Fibroblast of skin of left biceps (primary cell): ENCODE measurements at regions not wholly inside any gene's neighbourhood (a gene's known extent, or its start where the extent isn't known, plus 50 kb on each side); places are given as distances from the start of the nearest gene placed in this dataset.
"Not testable (repeated sequence)": the region's sequence is repeated elsewhere in the genome, so short reads cannot be mapped to it uniquely, and the experiment has no call there.

Source experiments
- DNase-seq, 2 experiments: peaks; one replicate each; pipeline ENCODE4 v3.0.0-alpha.2; 2013; ENCODE audit warnings: low read depth in 2 of 2

DNA sequence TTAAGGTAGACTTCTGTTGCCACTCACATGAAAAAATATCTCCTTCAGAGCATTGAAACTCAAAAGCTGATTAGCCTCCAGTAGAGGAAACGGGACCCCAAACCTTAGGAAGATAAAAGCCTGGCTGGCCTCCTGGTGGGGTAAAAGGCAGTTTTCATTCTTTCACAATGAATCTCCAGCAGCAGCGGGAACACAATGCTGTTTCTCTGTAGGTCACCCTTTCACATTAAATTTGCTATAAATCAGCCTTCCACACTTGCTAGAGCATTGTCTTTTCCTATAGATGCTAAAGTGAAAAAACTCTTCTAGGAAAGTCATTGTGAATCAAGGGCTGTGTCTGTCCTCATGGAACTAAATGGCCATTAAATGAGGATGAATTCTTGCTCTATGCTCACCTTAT, 207.3 kb upstream of the MAGEB2 start:
- DNase-seq, result no peak

DNA sequence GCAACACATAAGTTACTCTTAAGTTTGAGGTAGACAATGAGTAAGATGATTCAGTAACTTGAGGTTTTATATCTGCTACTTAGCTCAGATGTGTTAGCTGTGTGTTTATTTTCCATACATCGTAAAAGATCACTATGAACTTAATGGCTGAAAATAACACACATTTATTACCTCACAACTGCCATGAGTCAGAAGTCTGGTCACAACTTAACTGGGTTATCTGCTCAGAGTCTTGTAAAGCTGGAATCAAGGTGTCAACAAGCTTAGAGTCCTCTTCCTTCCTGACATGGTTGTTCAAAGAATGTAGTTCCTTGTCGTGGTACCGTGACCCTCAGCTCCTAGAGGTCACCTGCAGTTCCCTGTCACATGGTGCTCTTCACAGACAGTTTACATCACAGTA, 204.9 kb upstream of the MAGEB2 start:
- no peak for DNase-seq

- DNase-seq, result no peak
These were observed 199.9 kb upstream of the MAGEB2 start for GRCh38 chrX:30015440-30015839.

- no peak for DNase-seq
These were observed 187.7 kb upstream of the MAGEB2 start for GRCh38 chrX:30027636-30028035.

DNA sequence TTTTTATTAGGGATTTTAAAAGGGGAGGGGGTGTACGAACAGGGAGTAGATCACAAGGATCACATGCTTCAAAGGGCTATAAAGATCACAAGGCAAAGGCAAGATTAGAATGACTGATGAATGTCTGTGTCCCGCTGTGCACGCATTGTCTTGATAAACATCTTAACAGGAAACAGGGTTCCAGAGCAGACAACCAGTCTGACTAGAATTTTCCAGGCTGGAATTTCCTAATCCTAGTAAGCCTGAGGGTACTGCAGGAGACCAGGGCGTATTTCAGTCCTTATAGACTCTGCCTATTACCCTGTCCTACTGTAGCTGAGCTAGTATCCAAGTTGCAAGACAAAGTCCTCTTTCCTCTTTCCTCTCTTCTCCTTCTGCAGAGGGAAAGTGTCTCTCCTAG, 179.0 kb upstream of the MAGEB2 start:
- DNase-seq, result not testable (repeated sequence)

- DNase-seq, result peak; percentile 35 to 46
These were observed 175.6 kb upstream of the MAGEB2 start for GRCh38 chrX:30039768-30040167.

- DNase-seq, result no peak
These were observed 154.6 kb upstream of the MAGEB2 start for GRCh38 chrX:30060718-30061117.

GRCh38 chrX:30065226-30065625, 150.1 kb upstream of the MAGEB2 start:
- peak; percentile 13 to 17 for DNase-seq

DNA sequence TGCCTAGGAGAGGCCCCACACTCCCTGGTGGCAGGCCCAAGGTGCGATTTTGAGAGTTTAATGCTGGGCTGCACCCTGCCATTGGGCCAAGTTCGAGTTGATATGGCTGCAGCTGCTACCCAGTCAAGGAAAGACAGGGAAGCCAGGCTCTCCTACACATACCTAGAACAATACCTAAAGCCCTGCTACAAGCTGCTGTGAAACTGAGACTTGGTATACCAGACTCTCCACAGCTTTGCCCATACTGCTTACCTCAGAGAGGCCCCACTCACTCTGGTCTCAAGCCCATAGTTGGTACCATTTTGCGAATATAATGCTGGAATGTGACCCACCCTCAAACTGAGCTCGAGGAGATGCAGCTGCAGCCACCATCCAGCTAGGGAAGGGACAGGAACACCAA, 147.7 kb upstream of the MAGEB2 start:
- DNase-seq, result no peak

- DNase-seq, result no peak
These were observed 129.8 kb upstream of the MAGEB2 start for GRCh38 chrX:30085571-30085970.

- no peak for DNase-seq
These were observed 103.9 kb upstream of the MAGEB2 start for GRCh38 chrX:30111431-30111830.

- no peak for DNase-seq
These were observed 73.4 kb upstream of the MAGEB2 start for GRCh38 chrX:30141966-30142365.

DNA sequence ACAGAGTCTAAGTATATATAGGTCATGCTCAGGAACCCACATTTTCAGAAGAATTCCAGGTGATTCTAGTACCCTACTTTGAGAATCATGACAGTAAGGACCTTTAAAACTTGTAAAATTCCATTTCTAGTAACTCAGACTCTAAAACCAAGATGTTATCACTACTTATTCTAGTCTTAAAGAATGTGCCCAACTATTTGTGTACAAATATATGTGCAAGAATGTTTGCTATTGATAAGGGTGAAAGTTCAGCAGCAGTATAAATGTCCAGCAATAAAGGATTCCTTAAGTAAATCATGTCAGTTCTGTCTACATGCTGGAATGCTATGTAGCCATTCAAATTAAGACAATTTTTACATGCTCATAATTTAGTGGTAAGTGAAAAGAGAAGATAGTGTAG, 71.1 kb upstream of the MAGEB2 start:
- no peak for DNase-seq

GRCh38 chrX:30144971-30145731, 70.2 kb upstream of the MAGEB2 start:
- no peak for DNase-seq

- no peak for DNase-seq
These were observed 67.2 kb upstream of the MAGEB2 start for GRCh38 chrX:30147996-30148643.

DNA sequence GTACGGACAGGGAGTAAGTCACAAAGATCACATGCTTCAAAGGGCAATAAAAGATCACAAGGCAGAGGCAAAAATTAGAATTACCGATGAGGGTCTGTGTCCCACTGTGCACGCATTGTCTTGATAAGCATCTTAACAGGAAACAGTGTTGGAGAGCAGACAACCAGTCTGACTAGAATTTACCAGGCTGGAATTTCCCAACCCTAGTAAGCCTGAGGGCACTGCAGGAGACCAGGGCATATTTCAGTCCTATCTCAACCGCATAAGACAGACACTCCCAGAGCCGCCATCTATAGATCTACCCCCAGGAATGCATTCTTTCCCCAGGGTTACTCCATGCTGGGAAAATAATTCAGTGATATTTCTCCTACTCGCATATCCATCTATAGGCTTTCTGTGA, 66.2 kb upstream of the MAGEB2 start:
- DNase-seq, result not testable (repeated sequence)

- DNase-seq, result no peak
These were observed 65.0 kb upstream of the MAGEB2 start for GRCh38 chrX:30150196-30150895.

GRCh38 chrX:30151964-30152363, 63.4 kb upstream of the MAGEB2 start:
- DNase-seq, result no peak

DNA sequence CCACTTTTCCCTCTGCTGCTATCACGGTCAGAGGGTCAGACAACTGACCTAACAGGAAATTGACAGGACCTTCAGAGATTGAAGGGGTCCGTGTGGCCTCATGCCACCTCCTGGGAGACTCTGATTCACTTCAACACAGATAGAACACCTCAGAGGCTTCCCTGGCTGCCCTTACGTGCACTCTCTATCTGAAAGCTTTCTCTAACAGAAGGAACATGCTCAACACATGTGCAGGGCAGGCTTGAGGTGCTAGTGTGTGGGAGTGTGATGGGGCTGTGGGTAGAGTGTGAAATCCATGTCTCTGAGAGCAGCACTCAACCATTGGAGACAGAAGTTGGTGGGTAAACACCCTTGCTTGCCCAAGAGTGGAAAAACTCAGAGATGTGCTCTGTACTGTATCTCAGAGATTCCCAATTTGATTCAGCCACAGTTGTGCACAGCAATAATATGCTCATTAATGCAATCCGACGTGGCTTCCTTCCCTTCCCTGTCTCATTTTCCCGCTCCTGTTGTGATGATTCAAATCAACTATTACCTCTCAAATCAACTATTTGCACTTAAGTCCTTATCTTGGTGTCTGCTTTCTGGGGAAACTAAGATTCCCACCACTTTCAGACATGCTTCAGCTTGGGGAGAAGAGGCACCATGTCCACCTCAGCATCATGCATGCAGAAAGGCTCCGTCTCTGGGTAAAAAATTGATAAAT, 62.0 kb upstream of the MAGEB2 start:
- no peak for DNase-seq

GRCh38 chrX:30153881-30154260, 61.5 kb upstream of the MAGEB2 start:
- DNase-seq, result peak in 1 of 2 experiments; percentile 1

DNA sequence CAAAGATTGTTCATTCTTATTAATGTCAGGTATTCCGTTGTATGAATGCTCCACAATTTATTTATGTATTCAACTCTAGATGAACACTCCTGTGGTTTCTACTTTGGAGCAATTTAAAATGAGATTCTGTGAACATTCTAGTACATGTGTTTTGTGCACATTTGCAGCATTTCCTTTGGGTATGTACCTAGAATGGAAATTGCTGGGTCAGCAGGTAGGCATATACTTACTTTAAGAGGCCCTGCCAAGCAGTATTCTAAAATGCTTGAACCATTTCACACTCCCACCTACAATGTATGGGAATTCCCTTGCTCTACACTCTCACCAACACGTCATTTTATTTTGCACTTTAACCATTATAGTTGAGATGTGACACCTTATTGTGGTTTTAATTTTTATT, 59.4 kb upstream of the MAGEB2 start:
- DNase-seq, result no peak

GRCh38 chrX:30156880-30157560, 58.3 kb upstream of the MAGEB2 start:
- DNase-seq, result no peak
